NCI-H2029 treated with DMSO at 0.1 percent for 48 hours (cell line): ENCODE measurements at regions not wholly inside any gene's neighbourhood (a gene's known extent, or its start where the extent isn't known, plus 50 kb on each side); places are given as distances from the start of the nearest gene placed in this dataset.
A peak's percentile ranks its signal among the peaks of the same experiment; 100 is the strongest.

ENCODE experiments used
- DNase-seq: peaks from one replicate; lab custom pipeline; 2025; lab: John Stamatoyannopoulos, UW

DNA sequence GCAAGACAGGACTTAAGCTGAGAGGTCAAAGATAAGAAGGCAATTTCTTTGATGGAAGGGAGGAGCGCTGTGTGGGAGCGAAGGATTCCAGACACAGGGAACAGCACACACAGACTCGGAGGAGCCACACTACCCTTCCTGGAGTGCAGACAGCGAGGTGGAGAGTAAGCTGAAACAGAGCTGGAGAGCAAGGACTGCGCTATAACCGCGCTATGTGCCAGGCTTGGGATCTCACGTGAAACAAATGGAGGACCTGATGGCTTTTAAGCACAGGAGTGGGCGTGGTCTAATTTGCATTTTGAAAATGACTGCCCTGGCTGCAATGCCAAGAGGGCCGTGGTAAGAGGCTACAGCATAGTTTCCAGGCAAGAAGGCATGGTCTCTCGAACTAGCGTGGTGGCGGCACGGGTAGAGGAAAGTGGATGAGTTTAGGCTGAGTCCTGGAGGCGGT lies 113.9 kb upstream of the SORBS2 start:
- DNase-seq = no peak

DNA sequence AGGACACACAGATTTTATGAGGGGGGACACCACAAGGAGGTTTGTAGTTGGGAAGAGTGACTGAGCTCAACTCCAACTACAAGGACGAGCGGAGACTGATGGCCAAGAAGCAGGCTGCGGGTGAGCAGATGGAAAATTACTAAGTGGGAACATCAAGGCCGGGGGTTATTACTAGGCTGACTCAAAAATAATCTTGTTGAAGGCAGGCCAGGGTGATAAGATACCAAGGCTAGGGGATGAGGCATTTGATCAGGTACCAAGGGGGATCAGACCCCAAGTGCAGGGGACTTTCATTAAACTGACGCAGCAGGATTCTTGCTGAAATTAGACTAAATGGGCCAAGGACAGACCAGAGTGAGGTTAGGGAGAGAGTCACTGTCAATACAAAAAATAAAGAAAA lies 119.4 kb upstream of the SORBS2 start:
- no peak for DNase-seq

- no peak for DNase-seq
Observed at GRCh38 chr4:185931986-185932385, 120.0 kb upstream of the SORBS2 start.

DNA sequence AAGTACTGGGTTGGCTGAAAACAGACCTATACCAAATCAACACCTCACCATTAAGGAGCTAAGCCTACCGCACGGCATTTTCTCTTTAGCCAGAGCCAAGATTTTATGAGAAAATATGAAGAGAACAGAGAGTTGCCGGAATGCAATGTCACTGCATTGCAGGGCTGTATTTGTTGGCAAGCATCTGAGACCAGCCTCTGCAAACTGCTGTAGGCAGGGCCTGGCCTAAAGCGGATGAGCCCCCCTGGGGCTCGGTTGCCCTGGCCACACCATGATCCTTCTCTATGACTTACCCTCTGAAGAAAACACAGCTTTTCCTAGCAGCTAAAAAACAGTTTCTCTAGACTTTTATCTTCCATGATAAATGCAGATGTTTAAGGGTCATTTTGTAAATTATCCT lies 120.5 kb upstream of the SORBS2 start:
- no peak for DNase-seq

DNA sequence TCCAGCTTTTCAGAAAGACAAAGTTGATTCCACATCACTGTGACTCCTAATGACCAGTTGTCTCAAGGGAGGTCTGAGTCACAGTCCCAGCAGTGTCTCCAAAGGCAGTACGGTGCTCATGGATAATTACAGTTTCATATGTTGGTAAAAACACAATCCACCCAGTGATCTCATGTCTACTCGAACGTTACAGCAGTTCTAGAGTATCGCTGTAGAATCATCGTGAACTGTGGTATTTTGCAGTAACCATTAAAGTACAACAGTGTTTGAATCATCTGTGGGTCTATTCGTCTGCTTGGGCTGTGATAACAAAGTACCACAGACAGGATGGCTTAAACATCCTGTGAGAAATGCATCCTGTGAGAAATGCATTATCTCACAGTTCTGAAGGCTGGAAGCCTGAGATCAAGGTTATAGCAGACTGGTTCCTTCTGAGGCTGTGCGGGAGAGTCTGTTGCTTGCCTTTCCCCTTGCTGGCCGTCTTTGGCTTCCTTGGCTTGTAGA lies 121.1 kb upstream of the SORBS2 start:
- DNase-seq = no peak

GRCh38 chr4:185936650-185937376 lies 124.8 kb upstream of the SORBS2 start:
- no peak for DNase-seq

DNA sequence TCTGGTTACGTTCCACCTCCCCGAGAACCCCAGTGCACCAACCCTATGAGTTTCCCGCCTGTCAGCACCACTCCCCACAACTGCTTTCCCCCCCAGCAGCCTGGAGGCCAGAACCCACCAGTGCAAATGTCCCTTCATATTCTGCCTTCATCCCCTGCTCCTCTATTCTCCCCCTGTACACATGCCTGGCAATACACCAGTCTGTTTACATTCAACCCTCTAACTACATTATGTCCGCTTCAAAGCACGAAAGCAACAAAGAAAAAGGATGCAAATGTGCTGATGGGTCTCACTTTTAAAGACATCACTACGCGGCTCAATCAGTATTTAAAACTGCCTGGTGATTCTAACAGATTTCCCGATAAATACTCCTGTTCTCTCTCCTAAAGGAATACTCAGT lies 126.7 kb upstream of the SORBS2 start:
- no peak for DNase-seq

DNA sequence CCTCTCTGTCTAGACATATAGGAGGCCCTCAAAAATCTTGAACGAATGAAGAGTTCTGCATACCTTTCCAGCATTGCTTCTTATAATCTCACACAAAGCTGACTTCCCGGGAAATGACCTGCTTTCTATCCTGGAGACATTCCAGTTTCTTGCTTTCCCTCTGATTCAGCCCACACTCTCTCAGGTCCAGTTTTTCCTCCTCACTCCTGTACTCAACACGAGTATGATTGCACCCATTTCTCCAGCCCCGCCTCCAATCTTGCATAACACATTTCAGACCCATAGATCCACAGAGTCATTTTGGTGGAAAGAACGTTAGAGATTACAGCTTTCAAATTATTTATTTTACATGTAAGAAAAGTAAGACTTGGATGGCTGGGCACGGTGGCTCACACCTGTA lies 127.5 kb upstream of the TLR3 start:
- no peak for DNase-seq

DNA sequence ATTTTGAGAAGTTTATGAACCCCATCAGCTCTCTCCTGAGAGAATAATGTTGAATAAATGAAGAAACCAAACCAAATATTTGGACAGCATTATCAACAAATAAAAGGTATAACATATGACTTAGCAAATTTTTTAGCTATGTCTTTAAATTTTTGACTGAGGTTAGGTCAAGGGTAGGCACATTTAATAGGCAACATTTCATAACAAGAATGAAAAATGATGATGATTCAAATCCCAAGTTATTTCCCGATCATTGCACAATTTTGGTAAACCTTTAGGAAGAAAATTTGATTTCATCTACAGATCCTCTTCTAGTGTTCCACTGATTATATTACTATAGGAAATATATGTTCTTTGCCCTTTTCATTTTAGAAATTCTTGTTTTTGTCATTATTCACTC lies 123.7 kb upstream of the TLR3 start:
- no peak for DNase-seq

GRCh38 chr4:185945906-185946305 lies 123.0 kb upstream of the TLR3 start:
- DNase-seq = no peak

- peak; percentile 1 for DNase-seq
Observed at GRCh38 chr4:185950891-185951290, 118.1 kb upstream of the TLR3 start.

DNA sequence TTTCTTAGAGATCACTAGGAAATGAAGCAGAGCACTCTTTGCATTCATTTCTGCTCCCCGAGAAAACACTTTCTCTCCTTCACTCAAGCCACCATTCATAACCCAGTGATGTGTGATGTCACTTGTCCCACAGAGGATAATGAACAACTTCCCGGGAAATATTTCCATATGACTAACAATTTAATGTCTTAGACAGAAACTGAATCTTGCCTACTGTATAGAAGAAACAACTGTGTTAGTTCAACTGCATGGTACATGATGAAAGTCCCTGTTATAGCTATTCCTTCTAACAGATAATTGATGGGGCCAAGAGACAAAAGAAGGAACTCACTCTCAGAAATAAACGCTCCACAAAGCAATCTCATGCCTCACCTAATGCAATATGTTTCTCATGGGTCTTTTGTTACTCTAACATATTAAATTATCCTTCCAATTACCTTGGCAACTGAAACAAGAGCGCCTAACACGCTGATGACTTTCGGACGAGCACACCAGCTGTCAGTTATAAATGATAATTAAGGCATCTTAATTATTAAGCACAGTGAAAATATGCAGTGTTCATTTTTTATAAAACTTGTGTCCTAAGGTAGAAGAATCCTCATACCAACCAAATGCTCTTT lies 113.7 kb upstream of the TLR3 start:
- no peak for DNase-seq

GRCh38 chr4:185955826-185956543 lies 113.0 kb upstream of the TLR3 start:
- DNase-seq = no peak

GRCh38 chr4:185956544-185956940 lies 112.4 kb upstream of the TLR3 start:
- no peak for DNase-seq

DNA sequence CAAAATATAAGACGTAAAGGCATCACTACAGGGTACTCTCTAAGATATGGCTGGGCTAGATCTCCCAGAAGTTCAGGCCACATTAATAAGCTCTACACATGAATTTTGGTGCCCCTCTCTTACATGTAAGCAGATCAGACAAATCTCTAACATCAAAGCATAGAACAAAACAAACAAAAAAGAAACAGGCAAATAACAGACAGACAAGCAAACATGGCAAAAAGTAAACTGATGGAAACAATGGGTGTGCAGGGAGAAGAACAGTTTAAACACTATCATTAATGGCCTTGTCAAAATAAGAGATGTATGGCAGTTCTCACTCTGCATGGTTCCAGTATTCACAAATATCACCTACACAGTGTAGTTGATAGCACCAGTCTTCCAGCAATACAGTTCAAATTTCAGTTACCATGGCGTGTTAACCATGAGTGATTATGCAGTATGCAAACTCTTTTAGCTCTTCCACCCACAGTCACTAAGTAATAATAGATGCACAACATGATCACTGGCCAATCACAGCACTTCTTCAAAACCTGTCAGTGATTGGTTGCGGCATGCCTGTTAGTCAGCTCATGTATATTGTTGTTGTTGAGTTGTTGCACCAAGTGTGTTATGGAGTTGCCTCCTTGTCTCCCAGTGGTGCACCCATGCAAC lies 110.7 kb upstream of the TLR3 start:
- peak; percentile 3 for DNase-seq

DNA sequence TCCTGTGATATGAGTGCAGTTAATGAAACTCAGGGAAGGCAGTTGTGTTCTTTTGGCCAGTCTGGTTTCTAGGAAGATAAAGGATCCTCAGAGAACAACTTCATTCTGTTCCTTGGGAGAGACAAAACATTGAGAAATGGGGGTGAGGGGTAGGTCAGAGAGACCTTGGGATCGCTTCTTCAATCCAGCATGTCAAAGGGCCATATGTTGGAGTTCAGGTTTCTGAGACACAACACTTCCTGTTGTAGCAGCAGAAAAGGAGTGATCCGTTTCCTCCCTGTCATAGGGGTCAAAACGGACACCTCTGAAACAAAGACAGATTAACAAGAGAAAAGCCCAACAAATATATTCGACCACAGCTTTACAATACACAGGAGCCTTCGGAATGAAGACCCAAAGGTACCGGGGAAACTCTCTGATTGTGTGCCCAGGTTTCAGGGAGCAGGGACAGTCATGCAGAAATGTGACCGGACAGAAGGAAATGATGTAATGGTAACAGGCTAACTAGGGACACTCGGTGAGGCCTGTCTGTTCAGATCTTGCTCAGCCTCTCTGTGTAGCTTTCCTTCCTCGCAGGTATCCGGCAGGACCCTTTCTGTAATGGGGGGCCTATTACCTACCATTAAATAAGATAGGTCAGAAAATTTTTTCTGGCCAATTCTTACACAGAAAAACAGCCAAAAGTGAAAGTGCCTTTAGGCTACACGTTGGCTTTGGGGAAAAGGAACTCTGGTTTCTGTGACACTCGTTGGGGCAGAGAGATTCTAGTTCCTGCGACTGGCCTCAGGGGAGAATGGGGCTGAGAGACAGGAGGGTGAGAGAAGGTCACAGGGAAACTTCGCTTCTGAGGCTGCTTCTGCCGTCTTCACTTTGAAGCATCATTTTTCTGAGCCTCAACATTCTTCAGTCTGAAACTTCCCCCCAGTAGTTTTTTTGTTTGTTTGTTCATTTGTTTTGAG lies 103.3 kb upstream of the TLR3 start:
- no peak for DNase-seq

DNA sequence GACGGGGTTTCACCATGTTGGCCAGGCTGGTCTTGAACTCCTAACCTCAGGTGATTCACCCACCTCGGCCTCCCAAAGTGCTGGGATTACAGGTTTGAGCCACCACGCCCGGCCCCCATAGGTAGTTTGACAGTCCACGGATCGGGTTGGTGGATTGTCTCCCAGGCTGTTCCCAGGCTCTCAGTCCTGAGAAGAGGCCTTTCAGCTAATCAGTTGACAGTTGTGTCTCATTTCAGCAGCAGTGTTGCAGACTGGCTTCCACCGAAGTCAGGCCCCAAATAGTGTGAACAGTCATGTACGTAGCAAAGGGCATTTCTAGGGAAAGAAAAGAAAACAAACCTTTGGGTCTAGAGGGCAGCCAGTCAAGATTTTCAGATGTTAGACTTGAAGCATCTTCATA lies 102.4 kb upstream of the TLR3 start:
- no peak for DNase-seq

DNA sequence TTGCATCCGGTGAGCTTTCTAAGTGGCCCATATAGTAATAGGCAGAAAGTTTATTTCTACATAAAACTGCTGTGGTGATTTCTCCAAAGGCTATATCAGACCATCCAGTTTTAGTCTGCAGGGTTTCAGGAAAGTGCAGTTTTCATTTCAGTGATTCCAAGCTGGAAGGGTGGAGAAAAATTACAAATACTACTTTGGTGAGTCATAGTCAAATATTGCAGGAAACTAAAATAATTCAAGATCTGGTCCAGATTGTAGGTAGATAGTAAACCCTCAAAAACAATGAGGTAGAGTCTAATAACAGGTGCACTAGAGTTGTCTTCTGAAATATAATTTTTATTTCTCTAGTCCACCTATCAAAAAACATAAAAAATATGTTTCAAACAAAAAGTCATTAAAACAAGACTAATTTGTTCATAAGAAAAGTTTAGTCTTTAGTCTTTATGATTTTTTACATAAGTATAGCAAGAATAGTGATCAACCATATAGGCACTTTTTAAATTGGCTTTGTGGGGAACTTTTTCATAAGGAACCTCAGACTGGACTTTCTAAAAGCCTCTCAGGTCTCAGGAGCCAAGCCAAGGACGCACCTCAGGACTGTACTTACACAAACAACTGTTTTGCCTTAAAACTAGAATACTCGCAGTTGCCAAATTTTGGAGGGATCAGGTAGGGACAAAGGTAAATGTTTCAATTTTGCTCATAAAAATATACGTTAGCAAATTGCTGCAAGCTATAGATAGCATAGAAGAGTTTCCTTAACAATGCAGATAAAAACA lies 101.8 kb upstream of the TLR3 start:
- no peak for DNase-seq

GRCh38 chr4:185969657-185970056 lies 99.3 kb upstream of the TLR3 start:
- no peak for DNase-seq

DNA sequence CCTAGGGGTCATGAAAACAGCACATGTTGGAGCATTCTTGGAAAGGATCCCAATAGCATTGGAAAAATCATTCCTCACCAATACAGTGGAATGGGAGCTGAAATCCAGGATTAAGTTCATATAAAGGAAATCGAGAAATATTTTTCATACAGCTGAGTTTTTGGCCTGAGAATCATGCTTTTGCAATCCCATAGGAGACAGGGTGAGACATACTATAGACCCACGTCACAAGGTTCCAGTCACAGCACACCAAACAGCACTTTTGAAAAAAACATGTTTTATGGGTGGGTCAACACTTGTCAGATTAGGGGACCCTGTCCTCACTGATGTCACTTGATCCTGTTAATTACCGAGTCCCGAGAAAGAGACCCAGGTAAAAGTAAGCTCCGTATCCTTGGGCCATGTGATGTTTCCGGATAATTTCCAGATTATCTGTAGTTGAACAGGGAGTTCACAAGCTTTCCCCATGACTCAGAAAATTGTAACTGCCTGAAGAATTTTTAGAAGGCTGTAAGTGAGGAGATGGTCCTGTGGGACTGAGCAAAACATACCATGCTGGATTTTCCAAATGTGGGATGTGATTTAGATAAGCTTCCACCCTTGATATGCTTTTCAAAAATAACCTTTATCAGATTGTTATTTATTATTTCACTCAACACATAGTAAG lies 80.9 kb upstream of the TLR3 start:
- no peak for DNase-seq
